ENCODE measurements at regions not wholly inside any gene's neighbourhood (a gene's known extent, or its start where the extent isn't known, plus 50 kb on each side); places are given as distances from the start of the nearest gene placed in this dataset.

- no peak for TF ChIP-seq POLR2A (IDR thresholded peaks at IDR 0.05)
- no peak for TF ChIP-seq CTCF (IDR thresholded peaks at IDR 0.05 in 4 of 5, conservative IDR thresholded peaks at IDR 0.05 in 1 of 5)
These were observed 170.8 kb upstream of the GLI3 start for GRCh38 chr7:42407833-42408232.

Measured in gastrocnemius medialis (tissue), 4 donors.